ENCODE measurements at regions not wholly inside any gene's neighbourhood (a gene's known extent, or its start where the extent isn't known, plus 50 kb on each side); places are given as distances from the start of the nearest gene placed in this dataset.
"Not testable (repeated sequence)": the region's sequence is repeated elsewhere in the genome, so short reads cannot be mapped to it uniquely, and the experiment has no call there.

- DNase-seq (ENCODE audit: low read depth): peak; percentile 33
- not testable (repeated sequence) for H3K4me3 ChIP-seq (replicated peaks; ENCODE audit: low read depth, low read length)
Observed at GRCh38 chr3:195958736-195959135, 50.4 kb upstream of the TNK2 start.
